ENCODE measurements at regions not wholly inside any gene's neighbourhood (a gene's known extent, or its start where the extent isn't known, plus 50 kb on each side); places are given as distances from the start of the nearest gene placed in this dataset.

- no peak overlapping the region for H3K4me3 Mint-ChIP-seq
- no peaks in the 10 kb centered on the region for H4K20me1 ChIP-seq (replicated peaks; ENCODE audit: insufficient read depth)
- H3K4me1 Mint-ChIP-seq = peaks cover 8% of the 10 kb centered on the region
- peaks cover 34% of the 10 kb centered on the region for H3K9me2 ChIP-seq (ENCODE audit: insufficient read depth)
- H3K27me3 ChIP-seq (ENCODE audit: insufficient read depth) = no peaks in the 10 kb centered on the region
- no peaks in the 10 kb centered on the region for H3F3A ChIP-seq (replicated peaks; ENCODE audit: low read depth)
- H3K4me2 ChIP-seq = no peak overlapping the region
- H3K79me2 ChIP-seq (replicated peaks; ENCODE audit: insufficient read depth) = no peaks in the 10 kb centered on the region
- H3K27ac Mint-ChIP-seq = no peak overlapping the region
- peak; percentile 21 for DNase-seq (ENCODE audit: low spot score)
- H2AFZ ChIP-seq = 0 out of 2 replicates have a peak overlapping the region, but pooled peaks have one; percentile 9
- no peaks in the 10 kb centered on the region for H3K36me3 ChIP-seq (ENCODE audit: insufficient read depth)
- ATAC-seq = no peak
- no peak overlapping the region for H3K4me3 ChIP-seq
- H3K9me3 Mint-ChIP-seq = peaks cover 10% of the 10 kb centered on the region; the same call in 2 of the 3 replicates
- H3K27me3 Mint-ChIP-seq (ENCODE audit: insufficient read depth, low read depth, poor library complexity) = peaks cover 7% of the 10 kb centered on the region
- TF ChIP-seq, protein P1, sequence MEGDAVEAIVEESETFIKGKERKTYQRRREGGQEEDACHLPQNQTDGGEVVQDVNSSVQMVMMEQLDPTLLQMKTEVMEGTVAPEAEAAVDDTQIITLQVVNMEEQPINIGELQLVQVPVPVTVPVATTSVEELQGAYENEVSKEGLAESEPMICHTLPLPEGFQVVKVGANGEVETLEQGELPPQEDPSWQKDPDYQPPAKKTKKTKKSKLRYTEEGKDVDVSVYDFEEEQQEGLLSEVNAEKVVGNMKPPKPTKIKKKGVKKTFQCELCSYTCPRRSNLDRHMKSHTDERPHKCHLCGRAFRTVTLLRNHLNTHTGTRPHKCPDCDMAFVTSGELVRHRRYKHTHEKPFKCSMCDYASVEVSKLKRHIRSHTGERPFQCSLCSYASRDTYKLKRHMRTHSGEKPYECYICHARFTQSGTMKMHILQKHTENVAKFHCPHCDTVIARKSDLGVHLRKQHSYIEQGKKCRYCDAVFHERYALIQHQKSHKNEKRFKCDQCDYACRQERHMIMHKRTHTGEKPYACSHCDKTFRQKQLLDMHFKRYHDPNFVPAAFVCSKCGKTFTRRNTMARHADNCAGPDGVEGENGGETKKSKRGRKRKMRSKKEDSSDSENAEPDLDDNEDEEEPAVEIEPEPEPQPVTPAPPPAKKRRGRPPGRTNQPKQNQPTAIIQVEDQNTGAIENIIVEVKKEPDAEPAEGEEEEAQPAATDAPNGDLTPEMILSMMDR (conservative IDR thresholded peaks at IDR 0.05; ENCODE audit: low read depth in 2 of 2) = peak; percentile 28 to 46
- TF ChIP-seq, protein P2, sequence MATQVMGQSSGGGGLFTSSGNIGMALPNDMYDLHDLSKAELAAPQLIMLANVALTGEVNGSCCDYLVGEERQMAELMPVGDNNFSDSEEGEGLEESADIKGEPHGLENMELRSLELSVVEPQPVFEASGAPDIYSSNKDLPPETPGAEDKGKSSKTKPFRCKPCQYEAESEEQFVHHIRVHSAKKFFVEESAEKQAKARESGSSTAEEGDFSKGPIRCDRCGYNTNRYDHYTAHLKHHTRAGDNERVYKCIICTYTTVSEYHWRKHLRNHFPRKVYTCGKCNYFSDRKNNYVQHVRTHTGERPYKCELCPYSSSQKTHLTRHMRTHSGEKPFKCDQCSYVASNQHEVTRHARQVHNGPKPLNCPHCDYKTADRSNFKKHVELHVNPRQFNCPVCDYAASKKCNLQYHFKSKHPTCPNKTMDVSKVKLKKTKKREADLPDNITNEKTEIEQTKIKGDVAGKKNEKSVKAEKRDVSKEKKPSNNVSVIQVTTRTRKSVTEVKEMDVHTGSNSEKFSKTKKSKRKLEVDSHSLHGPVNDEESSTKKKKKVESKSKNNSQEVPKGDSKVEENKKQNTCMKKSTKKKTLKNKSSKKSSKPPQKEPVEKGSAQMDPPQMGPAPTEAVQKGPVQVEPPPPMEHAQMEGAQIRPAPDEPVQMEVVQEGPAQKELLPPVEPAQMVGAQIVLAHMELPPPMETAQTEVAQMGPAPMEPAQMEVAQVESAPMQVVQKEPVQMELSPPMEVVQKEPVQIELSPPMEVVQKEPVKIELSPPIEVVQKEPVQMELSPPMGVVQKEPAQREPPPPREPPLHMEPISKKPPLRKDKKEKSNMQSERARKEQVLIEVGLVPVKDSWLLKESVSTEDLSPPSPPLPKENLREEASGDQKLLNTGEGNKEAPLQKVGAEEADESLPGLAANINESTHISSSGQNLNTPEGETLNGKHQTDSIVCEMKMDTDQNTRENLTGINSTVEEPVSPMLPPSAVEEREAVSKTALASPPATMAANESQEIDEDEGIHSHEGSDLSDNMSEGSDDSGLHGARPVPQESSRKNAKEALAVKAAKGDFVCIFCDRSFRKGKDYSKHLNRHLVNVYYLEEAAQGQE (IDR thresholded peaks at IDR 0.05; ENCODE audit: unreplicated experiment) = no peak
- peaks cover 8% of the 10 kb centered on the region for H3K36me3 Mint-ChIP-seq (ENCODE audit: low read depth)
- H3K4me1 ChIP-seq (ENCODE audit: insufficient read depth) = no peaks in the 10 kb centered on the region
- no peak overlapping the region for H3K27ac ChIP-seq (ENCODE audit: low read depth)
Observed at GRCh38 chr4:107380836-107381438, 339.1 kb downstream of the PAPSS1 start.

GRCh38 chr4:107380190-107380589 is 339.8 kb downstream of the PAPSS1 start:
- H3K27ac ChIP-seq (ENCODE audit: low read depth) = no peak overlapping the region
- H3K27me3 ChIP-seq (ENCODE audit: insufficient read depth) = no peaks in the 10 kb centered on the region
- peak overlapping the region; percentile 76 for H2AFZ ChIP-seq
- H3K4me3 ChIP-seq = no peak overlapping the region
- Mint-ChIP-seq H3K27me3 (ENCODE audit: insufficient read depth, low read depth, poor library complexity) (peaks cover 6% of the 10 kb centered on the region), H3K4me3 (no peak overlapping the region), H3K9me3 (peaks cover 10% of the 10 kb centered on the region; the same call in 2 of the 3 replicates), H3K4me1 (peaks cover 8% of the 10 kb centered on the region), H3K27ac (no peak overlapping the region), H3K36me3 (ENCODE audit: low read depth) (peaks cover 8% of the 10 kb centered on the region)
- no peaks in the 10 kb centered on the region for H3K36me3 ChIP-seq (ENCODE audit: insufficient read depth)
- TF ChIP-seq NANOG (IDR thresholded peaks at IDR 0.05; ENCODE audit: borderline replicate concordance) (no peak), STAT1 (IDR thresholded peaks at IDR 0.05; ENCODE audit: unreplicated experiment) (no peak)
- TF ChIP-seq, protein P1 (conservative IDR thresholded peaks at IDR 0.05; ENCODE audit: low read depth in 2 of 2) = no peak
- TF ChIP-seq, protein P3, sequence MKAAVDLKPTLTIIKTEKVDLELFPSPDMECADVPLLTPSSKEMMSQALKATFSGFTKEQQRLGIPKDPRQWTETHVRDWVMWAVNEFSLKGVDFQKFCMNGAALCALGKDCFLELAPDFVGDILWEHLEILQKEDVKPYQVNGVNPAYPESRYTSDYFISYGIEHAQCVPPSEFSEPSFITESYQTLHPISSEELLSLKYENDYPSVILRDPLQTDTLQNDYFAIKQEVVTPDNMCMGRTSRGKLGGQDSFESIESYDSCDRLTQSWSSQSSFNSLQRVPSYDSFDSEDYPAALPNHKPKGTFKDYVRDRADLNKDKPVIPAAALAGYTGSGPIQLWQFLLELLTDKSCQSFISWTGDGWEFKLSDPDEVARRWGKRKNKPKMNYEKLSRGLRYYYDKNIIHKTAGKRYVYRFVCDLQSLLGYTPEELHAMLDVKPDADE (IDR thresholded peaks at IDR 0.05) = no peak
- H4K20me1 ChIP-seq (replicated peaks; ENCODE audit: insufficient read depth) = no peaks in the 10 kb centered on the region
- ATAC-seq (no peak), DNase-seq (ENCODE audit: low spot score) (no peak)
- H3K9me2 ChIP-seq (ENCODE audit: insufficient read depth) = peaks cover 29% of the 10 kb centered on the region
- H3K79me2 ChIP-seq (replicated peaks; ENCODE audit: insufficient read depth) = no peaks in the 10 kb centered on the region
- H3K4me1 ChIP-seq (ENCODE audit: insufficient read depth) = no peaks in the 10 kb centered on the region
- no peak overlapping the region for H3K4me2 ChIP-seq
- H3F3A ChIP-seq (replicated peaks; ENCODE audit: low read depth) = no peaks in the 10 kb centered on the region

Data from GM23338 (cell line).